ENCODE measurements at regions not wholly inside any gene's neighbourhood (a gene's known extent, or its start where the extent isn't known, plus 50 kb on each side); places are given as distances from the start of the nearest gene placed in this dataset.

- no peak for ATAC-seq
- TF ChIP-seq ESRRG (CRISPR knock-in tag; IDR thresholded peaks at IDR 0.05) (no peak), ZNF70 (CRISPR knock-in tag; IDR thresholded peaks at IDR 0.05) (no peak), CREB5 (CRISPR knock-in tag; IDR thresholded peaks at IDR 0.05; ENCODE audit: low read depth) (no peak), ZC3H10 (CRISPR knock-in tag; IDR thresholded peaks at IDR 0.05) (no peak)
Observed at GRCh38 chr2:64789466-64790320, 136.0 kb upstream of the SERTAD2 start.

- ATAC-seq = peak; percentile 61; the same call in 1 of the 3 replicates
- TF ChIP-seq CREB5 (CRISPR knock-in tag; IDR thresholded peaks at IDR 0.05; ENCODE audit: low read depth) (no peak), TCF4 (CRISPR knock-in tag; IDR thresholded peaks at IDR 0.05; ENCODE audit: borderline replicate concordance) (no peak), ARNTL (CRISPR knock-in tag; IDR thresholded peaks at IDR 0.05; ENCODE audit: borderline replicate concordance, low read depth) (no peak), ZNF565 (CRISPR knock-in tag; conservative IDR thresholded peaks at IDR 0.05; ENCODE audit: low read depth) (no peak), POU6F1 (CRISPR knock-in tag; IDR thresholded peaks at IDR 0.05; ENCODE audit: borderline replicate concordance, low read depth) (no peak), CSRNP3 (CRISPR knock-in tag; IDR thresholded peaks at IDR 0.05) (no peak), ESRRG (CRISPR knock-in tag; IDR thresholded peaks at IDR 0.05) (no peak), ZC3H10 (CRISPR knock-in tag; IDR thresholded peaks at IDR 0.05) (no peak), PATZ1 (CRISPR knock-in tag; IDR thresholded peaks at IDR 0.05; ENCODE audit: borderline replicate concordance) (no peak), TSHZ2 (CRISPR knock-in tag; IDR thresholded peaks at IDR 0.05) (no peak), GLIS3 (CRISPR knock-in tag; IDR thresholded peaks at IDR 0.05) (no peak), TOX (CRISPR knock-in tag; IDR thresholded peaks at IDR 0.05; ENCODE audit: borderline replicate concordance) (no peak), ZNF8 (CRISPR knock-in tag; IDR thresholded peaks at IDR 0.05) (no peak), BACH2 (CRISPR knock-in tag; IDR thresholded peaks at IDR 0.05; ENCODE audit: borderline replicate concordance) (no peak), ZNF70 (CRISPR knock-in tag; IDR thresholded peaks at IDR 0.05) (no peak), SNAI2 (CRISPR knock-in tag; IDR thresholded peaks at IDR 0.05) (no peak), ZFP3 (CRISPR knock-in tag; IDR thresholded peaks at IDR 0.05) (no peak), ZFP30 (CRISPR knock-in tag; IDR thresholded peaks at IDR 0.05) (no peak), ISL1 (CRISPR knock-in tag; IDR thresholded peaks at IDR 0.05) (no peak), OSR1 (CRISPR knock-in tag; IDR thresholded peaks at IDR 0.05) (no peak)
Observed at GRCh38 chr2:64792300-64792699, 138.6 kb upstream of the SERTAD2 start.

Measured in SK-N-SH treated with all-trans-retinoic acid at 6 μM for 48 hours (cell line).